ENCODE measurements at regions not wholly inside any gene's neighbourhood (a gene's known extent, or its start where the extent isn't known, plus 50 kb on each side); places are given as distances from the start of the nearest gene placed in this dataset.

DNA sequence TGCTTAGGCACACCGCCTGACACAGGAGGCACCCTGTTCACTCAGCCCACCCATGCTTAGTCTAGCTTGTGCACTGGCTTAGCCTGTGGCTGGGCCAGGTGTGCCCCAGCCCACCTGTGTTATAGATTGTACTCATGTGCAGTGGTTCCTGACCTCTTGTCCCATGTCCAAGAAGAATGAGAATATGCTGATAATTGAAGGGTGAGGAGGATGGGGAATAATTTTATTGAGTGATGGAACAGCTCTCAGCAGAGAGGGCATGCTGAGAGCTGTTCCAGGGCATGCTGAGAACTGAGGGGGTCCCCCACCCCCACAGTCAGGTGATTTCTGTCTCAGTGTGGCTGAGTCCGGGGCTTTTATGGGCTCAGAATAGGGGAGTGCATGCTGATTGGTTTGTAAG, 395.9 kb downstream of the FUT8 start:
- no peak overlapping the region for H3K27ac ChIP-seq
- TF ChIP-seq ZFX (IDR thresholded peaks at IDR 0.05; ENCODE audit: borderline replicate concordance) = no peak
- TF ChIP-seq, protein P1, sequence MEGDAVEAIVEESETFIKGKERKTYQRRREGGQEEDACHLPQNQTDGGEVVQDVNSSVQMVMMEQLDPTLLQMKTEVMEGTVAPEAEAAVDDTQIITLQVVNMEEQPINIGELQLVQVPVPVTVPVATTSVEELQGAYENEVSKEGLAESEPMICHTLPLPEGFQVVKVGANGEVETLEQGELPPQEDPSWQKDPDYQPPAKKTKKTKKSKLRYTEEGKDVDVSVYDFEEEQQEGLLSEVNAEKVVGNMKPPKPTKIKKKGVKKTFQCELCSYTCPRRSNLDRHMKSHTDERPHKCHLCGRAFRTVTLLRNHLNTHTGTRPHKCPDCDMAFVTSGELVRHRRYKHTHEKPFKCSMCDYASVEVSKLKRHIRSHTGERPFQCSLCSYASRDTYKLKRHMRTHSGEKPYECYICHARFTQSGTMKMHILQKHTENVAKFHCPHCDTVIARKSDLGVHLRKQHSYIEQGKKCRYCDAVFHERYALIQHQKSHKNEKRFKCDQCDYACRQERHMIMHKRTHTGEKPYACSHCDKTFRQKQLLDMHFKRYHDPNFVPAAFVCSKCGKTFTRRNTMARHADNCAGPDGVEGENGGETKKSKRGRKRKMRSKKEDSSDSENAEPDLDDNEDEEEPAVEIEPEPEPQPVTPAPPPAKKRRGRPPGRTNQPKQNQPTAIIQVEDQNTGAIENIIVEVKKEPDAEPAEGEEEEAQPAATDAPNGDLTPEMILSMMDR (IDR thresholded peaks at IDR 0.05) = no peak

DNA sequence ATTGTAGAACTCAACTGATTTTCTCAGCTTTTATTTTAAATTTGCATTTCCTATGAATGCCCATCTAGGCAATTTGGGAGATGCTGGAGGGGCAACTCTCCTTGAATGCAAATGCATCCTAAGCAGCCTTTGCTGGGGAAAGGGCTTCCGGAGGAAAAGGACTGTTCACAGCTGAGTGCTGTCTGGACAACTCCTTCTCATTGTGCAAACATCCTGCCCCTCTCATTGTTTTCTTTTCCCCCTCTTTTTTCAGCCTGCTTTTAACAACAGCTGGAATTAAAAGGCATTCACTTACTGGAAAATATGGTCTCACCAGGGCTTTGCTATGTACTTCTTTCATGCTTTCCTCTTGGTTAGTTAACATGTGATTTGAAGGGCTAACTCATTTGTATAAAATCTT, 397.8 kb downstream of the FUT8 start:
- no peak overlapping the region for H3K27ac ChIP-seq

DNA sequence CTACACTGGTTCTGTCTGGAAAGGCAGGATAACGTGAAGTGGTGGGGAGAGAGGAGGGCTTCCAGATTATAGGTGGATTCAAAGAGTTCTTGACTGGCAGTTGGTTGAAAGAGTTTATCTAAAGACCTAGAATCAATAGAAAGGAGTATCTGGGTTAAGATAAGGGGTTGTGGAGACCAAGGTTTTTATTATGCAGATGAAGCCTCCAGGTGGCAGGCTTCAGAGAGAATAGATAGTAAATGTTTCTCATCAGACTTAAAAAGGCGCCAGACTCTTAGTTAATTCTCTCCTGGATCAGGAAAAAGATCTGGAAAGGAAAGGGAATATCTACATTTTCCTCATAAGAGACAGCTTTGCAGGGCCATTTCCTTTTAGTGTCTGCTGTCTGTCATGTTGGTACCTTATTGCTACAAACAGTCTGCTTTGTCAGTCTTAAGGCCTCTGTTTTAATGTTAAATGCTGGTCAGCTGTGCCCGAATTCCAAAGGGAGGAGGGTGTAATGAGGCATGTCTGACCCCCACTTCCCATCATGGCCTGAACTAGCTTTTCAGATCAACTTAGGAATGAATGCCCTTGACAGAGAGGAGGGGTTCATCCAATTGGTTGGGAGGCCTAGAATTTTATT, 401.3 kb downstream of the FUT8 start:
- TF ChIP-seq, protein P1 (IDR thresholded peaks at IDR 0.05) = no peak
- H3K27ac ChIP-seq = no peak overlapping the region

More for the DNA sequence above, 397.8 kb downstream of the FUT8 start:
- TF ChIP-seq, protein P1 (IDR thresholded peaks at IDR 0.05) = no peak
- no peak for TF ChIP-seq ZFX (IDR thresholded peaks at IDR 0.05; ENCODE audit: borderline replicate concordance)

DNA sequence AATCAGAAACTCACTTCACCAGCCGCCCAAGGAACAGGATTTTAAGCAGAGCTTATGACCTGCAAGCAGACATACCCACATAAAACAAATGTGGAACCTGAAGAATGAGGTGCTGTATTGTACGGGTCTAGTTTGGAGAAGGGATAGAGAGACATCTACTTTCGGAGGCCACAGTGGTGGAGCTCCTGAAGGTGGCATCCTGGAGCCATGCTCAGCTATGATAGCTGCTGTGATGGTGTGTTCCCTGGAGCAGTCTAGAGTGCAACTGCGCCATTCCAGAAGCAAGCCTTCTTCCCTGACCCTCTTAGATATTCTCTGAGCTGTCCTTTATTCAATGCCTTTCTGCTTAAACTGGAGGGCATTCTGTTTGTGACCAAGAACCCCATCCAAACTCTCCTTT, 402.6 kb downstream of the FUT8 start:
- TF ChIP-seq, protein P1 (IDR thresholded peaks at IDR 0.05) = no peak
- no peak for TF ChIP-seq ZFX (IDR thresholded peaks at IDR 0.05; ENCODE audit: borderline replicate concordance)
- no peak overlapping the region for H3K27ac ChIP-seq

DNA sequence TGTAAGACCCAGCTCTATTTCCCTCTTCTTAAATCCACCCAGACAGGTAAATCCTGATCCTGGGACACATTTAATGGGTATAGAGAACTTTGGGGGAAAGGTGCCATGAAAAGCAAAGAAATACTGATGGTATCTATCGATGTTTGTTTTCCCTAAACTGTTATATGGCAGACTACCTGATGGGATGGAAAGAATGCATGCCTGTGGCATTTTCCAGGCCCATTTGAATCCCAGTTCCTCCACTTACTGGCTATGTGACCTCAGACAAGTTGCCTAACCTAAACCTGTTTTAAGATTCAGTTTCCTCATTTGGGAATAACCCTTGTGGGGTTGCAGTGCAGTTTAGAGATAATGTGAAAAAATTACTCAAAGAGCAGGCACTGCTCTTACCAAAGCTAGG, 404.5 kb downstream of the FUT8 start:
- no peak overlapping the region for H3K27ac ChIP-seq

DNA sequence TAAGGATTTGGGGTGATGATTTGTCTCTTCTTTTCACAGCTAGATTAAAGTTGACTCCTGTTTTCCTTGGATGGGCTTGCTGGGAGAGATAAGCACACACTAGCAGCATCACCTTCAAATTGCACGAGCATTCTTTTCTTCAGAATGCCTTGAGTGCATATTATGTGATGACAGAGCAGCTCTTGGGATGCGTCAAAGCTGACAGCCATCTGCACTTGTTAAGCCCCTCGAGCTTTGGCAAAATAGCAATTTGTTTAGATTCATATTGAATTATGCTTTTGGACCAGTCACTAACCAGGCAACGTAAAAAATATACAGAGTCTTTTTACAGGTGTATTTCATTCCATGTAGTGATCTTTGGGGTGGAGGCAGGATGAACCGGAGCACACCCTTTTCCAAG, 407.0 kb downstream of the FUT8 start:
- H3K27ac ChIP-seq = no peak overlapping the region
- TF ChIP-seq ZFX (IDR thresholded peaks at IDR 0.05; ENCODE audit: borderline replicate concordance) = no peak
- TF ChIP-seq, protein P1 (IDR thresholded peaks at IDR 0.05) = no peak

More for the DNA sequence above, 404.5 kb downstream of the FUT8 start:
- TF ChIP-seq, protein P1 (IDR thresholded peaks at IDR 0.05) = no peak
- no peak for TF ChIP-seq ZFX (IDR thresholded peaks at IDR 0.05; ENCODE audit: borderline replicate concordance)

DNA sequence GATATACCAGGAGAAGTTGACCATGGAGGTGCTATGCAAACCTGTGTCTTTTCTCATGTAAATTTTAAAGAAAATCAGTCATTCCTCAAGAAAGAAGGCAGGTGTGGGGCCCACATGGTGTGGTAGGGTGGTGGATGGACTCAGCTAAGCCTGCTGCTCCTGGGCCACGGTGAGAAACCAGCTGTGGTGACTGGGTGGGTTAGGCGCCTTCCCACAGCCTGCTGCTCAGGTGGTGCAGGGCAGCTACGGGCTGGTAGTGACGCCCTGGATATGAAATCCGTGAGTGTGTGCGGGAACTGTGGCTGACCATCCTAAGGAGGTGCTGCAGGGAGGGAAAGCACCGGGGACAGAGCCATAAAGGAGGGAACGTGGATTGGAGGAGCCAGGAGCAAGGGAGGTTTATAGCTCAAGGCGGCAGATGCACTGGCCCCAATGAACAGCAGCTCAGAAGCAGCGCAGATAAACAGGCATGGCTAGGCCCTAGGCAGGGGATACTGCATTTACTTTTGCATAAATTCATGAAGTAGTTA, 408.8 kb downstream of the FUT8 start:
- TF ChIP-seq, protein P1 (IDR thresholded peaks at IDR 0.05) = no peak
- no peak for TF ChIP-seq ZFX (IDR thresholded peaks at IDR 0.05; ENCODE audit: borderline replicate concordance)
- H3K27ac ChIP-seq = no peak overlapping the region

Measured in 22Rv1 (cell line).